OCI-LY7 (cell line): ENCODE measurements at regions not wholly inside any gene's neighbourhood (a gene's known extent, or its start where the extent isn't known, plus 50 kb on each side); places are given as distances from the start of the nearest gene placed in this dataset.

Experiments
- BruUV-seq: library from RNA; stranded (reverse); fragments of 400-500 nt; replicated peaks from 2 replicates; lab custom pipeline; 2021; lab: Mats Ljungman, UMichigan
- CTCF ChIA-PET: fragments of 300-600 bp; sonication (Branson Sonifier 250); formaldehyde crosslinking; loops from one replicate; lab custom pipeline; 2022; ENCODE audit warnings: antibody characterized with exemption; ENCODE audit not compliant: unreplicated experiment; lab: Charles Lee
- POLR2A ChIA-PET: fragments of 300-600 bp; sonication (Branson Sonifier 250); formaldehyde crosslinking; loops from one replicate; lab custom pipeline; 2022; ENCODE audit warnings: antibody characterized with exemption; lab: Charles Lee
- DNase-seq: peaks from one replicate; pipeline ENCODE4 v3.0.0-alpha.2; 2015; ENCODE audit warnings: low spot score
- H2AFZ ChIP-seq: fragments of 200-600 bp; sonication (generic), shearing (Covaris generic); 2 replicates; pipeline ENCODE4 v1.6.1; 2014; ENCODE audit warnings: mild to moderate bottlenecking, antibody characterized with exemption, low read length, moderate library complexity
- H3K27ac ChIP-seq: fragments of 200-600 bp; sonication (generic); 2 replicates; pipeline ENCODE4 v1.5.1; 2014; ENCODE audit warnings: mixed run types, low read depth, mild to moderate bottlenecking, moderate library complexity, low read length, inconsistent platforms; ENCODE audit not compliant: poor library complexity, severe bottlenecking
- H3K36me3 ChIP-seq: fragments of 200-600 bp; sonication (generic); 2 replicates; pipeline ENCODE4 v1.6.1; 2014; ENCODE audit warnings: mild to moderate bottlenecking, antibody characterized with exemption, low read length, moderate library complexity, mixed read lengths; ENCODE audit not compliant: insufficient read depth
- H3K4me1 ChIP-seq: fragments of 200-600 bp; sonication (generic); 2 replicates; pipeline ENCODE4 v1.5.1; 2014; ENCODE audit warnings: mild to moderate bottlenecking, low read length; ENCODE audit not compliant: insufficient read depth, poor library complexity, severe bottlenecking
- H3K4me2 ChIP-seq: fragments of 200-600 bp; sonication (generic); 2 replicates; pipeline ENCODE4 v1.6.1; 2014; ENCODE audit warnings: mild to moderate bottlenecking, low read length
- H3K4me3 ChIP-seq: fragments of 200-600 bp; sonication (generic); 2 replicates; pipeline ENCODE4 v1.5.1; 2014; ENCODE audit warnings: mild to moderate bottlenecking, low read depth, low read length; ENCODE audit not compliant: poor library complexity, severe bottlenecking
- H3K79me2 ChIP-seq: fragments of 200-600 bp; sonication (generic); 2 replicates; pipeline ENCODE4 v1.6.1; 2016; ENCODE audit warnings: low read depth, mild to moderate bottlenecking, low read length, moderate library complexity, mixed read lengths; ENCODE audit not compliant: insufficient read depth
- H3K9me2 ChIP-seq: fragments of 200-600 bp; sonication (generic); 2 replicates; pipeline ENCODE4 v1.6.1; 2016; ENCODE audit warnings: mild to moderate bottlenecking, low read length, mixed read lengths; ENCODE audit not compliant: insufficient read depth
- H3K9me3 ChIP-seq: fragments of 200-600 bp; sonication (generic); 2 replicates; pipeline ENCODE4 v1.6.1; 2014; ENCODE audit warnings: mild to moderate bottlenecking, mixed run types, low read length, mixed read lengths
- H4K20me1 ChIP-seq: fragments of 200-600 bp; sonication (generic); 2 replicates; pipeline ENCODE4 v1.6.1; 2014; ENCODE audit warnings: mild to moderate bottlenecking, antibody characterized with exemption, low read length, moderate library complexity, mixed read lengths; ENCODE audit not compliant: insufficient read depth
- CTCF ChIP-seq: fragments of 200-600 bp; sonication (generic); conservative IDR thresholded peaks from 2 replicates; pipeline ENCODE4 v1.5.1; 2014; ENCODE audit warnings: mild to moderate bottlenecking, antibody characterized with exemption, low read length, moderate library complexity, mixed read lengths
- EZH2phosphoT487 ChIP-seq: fragments of 200-600 bp; sonication (generic); IDR thresholded peaks from 2 replicates; pipeline ENCODE4 v1.6.1; 2018; ENCODE audit warnings: low read depth, borderline replicate concordance, mild to moderate bottlenecking, mixed run types, antibody characterized with exemption, low read length, moderate library complexity, mixed read lengths
- intact Hi-C: fragments of 100-400 bp; cut with micrococcal nuclease; formaldehyde crosslinking; loops from one replicate; pipeline ENCODE4 v1.10.0; 2022; ENCODE audit not compliant: unreplicated experiment

GRCh38 chr2:57614988-57615387, 431.6 kb upstream of the VRK2 start:
- CTCF ChIA-PET = no interaction called here
- POLR2A ChIA-PET = interaction anchor here (0.6 to 0.7 kb wide), 4 partner anchors 312 to 947 kb away, joined by 3 to 4 read pairs (median 3); no protein-coding TSS in a partner anchor
- Histone ChIP-seq H3K4me3 (no peak overlapping the region), H3K36me3 (no peaks in the 10 kb centered on the region), H3K79me2 (no peaks in the 10 kb centered on the region), H3K9me2 (no peaks in the 10 kb centered on the region), H4K20me1 (no peaks in the 10 kb centered on the region), H3K4me2 (no peak overlapping the region), H3K27ac (no peak overlapping the region), H3K9me3 (no peaks in the 10 kb centered on the region), H2AFZ (no peak overlapping the region), H3K4me1 (no peaks in the 10 kb centered on the region)
- intact Hi-C loops = no loop called here
- no TSS peak for BruUV-seq
- TF ChIP-seq CTCF = no peak
- no peak for TF ChIP-seq EZH2phosphoT487
- no peak for DNase-seq

GRCh38 chr2:57615855-57616556, 430.6 kb upstream of the VRK2 start:
- H3K4me1 ChIP-seq = no peaks in the 10 kb centered on the region

More at GRCh38 chr2:57615855-57616556, 430.6 kb upstream of the VRK2 start:
- no TSS peak for BruUV-seq
- DNase-seq = no peak
- no peaks in the 10 kb centered on the region for H3K79me2 ChIP-seq
- TF ChIP-seq CTCF = no peak
- TF ChIP-seq EZH2phosphoT487 = no peak
- ChIA-PET CTCF (no interaction called here), POLR2A (interaction anchor here (0.7 kb wide), 1 partner anchor 575 kb away, joined by 5 read pairs; no protein-coding TSS in a partner anchor)
- intact Hi-C loops = no loop called here
- H3K36me3 ChIP-seq = no peaks in the 10 kb centered on the region
- H3K4me3 ChIP-seq = no peak overlapping the region
- no peak overlapping the region for H3K27ac ChIP-seq
- H2AFZ ChIP-seq = no peak overlapping the region
- no peaks in the 10 kb centered on the region for H4K20me1 ChIP-seq
- no peaks in the 10 kb centered on the region for H3K9me2 ChIP-seq
- no peak overlapping the region for H3K4me2 ChIP-seq
- H3K9me3 ChIP-seq = no peaks in the 10 kb centered on the region
